ENCODE measurements at regions not wholly inside any gene's neighbourhood (a gene's known extent, or its start where the extent isn't known, plus 50 kb on each side); places are given as distances from the start of the nearest gene placed in this dataset.

DNA sequence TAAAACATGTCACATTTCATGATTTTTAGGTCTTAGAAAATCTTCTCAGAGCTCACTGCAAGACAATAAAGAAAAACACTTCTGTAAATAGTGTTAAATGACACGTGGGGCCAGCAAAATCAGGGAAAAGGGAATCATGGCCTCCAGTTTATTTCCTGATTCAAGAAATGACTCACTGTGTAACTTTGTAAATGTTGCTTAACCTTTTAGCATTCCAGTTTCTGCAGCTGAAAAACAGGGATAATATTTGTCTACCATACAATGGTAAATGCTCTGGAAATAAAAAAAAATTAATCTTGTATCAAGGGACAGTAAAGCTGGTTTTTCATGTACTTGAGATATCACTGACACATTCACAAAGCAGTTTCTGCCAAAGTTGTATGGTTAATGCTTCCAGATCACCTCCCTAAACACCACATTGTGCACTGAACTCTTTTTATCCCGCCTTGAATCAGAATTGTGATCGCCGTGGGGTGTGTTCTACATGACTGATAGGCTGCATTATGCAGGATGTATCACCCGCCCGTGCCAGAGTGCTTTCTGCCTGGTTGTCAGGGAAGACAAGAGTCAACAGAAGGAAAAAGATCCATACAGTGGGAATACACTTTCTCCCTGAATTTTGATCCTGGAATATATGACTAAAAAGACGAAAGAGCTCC is 238.8 kb downstream of the IKZF2 start:
- H3K9me3 ChIP-seq (replicated peaks; ENCODE audit: control insufficient read depth, insufficient read depth, low read depth, low read length), result no peaks in the 10 kb centered on the region
- no peak for DNase-seq (ENCODE audit: extremely low read depth in 1 of 4, low spot score in 3 of 4)
- no peak overlapping the region for H3K9ac ChIP-seq (ENCODE audit: insufficient read depth in 1 of 2, low read depth in 2 of 2, low read length in 2 of 2)
- H3K27ac ChIP-seq (ENCODE audit: extremely low read depth, low read depth, low read length), result no peak overlapping the region
- ChIA-PET CTCF (ENCODE audit: low intra/inter-chr PET ratio) (no interaction called here), POLR2A (no interaction called here)
- WGBS (ENCODE audit: insufficient coverage, low coverage, missing lambda C conversion rate), result 0% methylated on average over 6 of the region's 7 CpGs
- no peaks in the 10 kb centered on the region for H3K4me1 ChIP-seq (replicated peaks in 1 of 2; ENCODE audit: control insufficient read depth in 2 of 2, insufficient read depth in 2 of 2, low read length in 2 of 2)
- no peak for ATAC-seq
- no peaks in the 10 kb centered on the region for H3K36me3 ChIP-seq (ENCODE audit: control insufficient read depth, insufficient read depth, low read length)
- no peaks in the 10 kb centered on the region for H4K20me1 ChIP-seq (replicated peaks; ENCODE audit: control insufficient read depth, insufficient read depth, low read length)
- intact Hi-C loops (cut with micrococcal nuclease), result no loop called here
- FAIRE-seq, result no peak
- BruUV-seq (replicated peaks), result no TSS peak
- H3K4me3 ChIP-seq, result no peak overlapping the region
- no peak overlapping the region for H3K4me2 ChIP-seq (ENCODE audit: insufficient read depth, low read length)
- H3K79me2 ChIP-seq (ENCODE audit: control insufficient read depth, insufficient read depth, low read length), result no peaks in the 10 kb centered on the region
- no peaks in the 10 kb centered on the region for H3K27me3 ChIP-seq (ENCODE audit: control insufficient read depth in 2 of 2, insufficient read depth in 2 of 2, low read length in 2 of 2)
- no peak overlapping the region for H2AFZ ChIP-seq (ENCODE audit: low read depth, low read length)
- in situ Hi-C loops (cut with MboI), result no loop called here
- H3K9me1 ChIP-seq (ENCODE audit: control insufficient read depth, insufficient read depth, low read length), result no peaks in the 10 kb centered on the region
- TF ChIP-seq CTBP1 (IDR thresholded peaks at IDR 0.05; ENCODE audit: borderline replicate concordance), result no peak
- TF ChIP-seq, protein P1, sequence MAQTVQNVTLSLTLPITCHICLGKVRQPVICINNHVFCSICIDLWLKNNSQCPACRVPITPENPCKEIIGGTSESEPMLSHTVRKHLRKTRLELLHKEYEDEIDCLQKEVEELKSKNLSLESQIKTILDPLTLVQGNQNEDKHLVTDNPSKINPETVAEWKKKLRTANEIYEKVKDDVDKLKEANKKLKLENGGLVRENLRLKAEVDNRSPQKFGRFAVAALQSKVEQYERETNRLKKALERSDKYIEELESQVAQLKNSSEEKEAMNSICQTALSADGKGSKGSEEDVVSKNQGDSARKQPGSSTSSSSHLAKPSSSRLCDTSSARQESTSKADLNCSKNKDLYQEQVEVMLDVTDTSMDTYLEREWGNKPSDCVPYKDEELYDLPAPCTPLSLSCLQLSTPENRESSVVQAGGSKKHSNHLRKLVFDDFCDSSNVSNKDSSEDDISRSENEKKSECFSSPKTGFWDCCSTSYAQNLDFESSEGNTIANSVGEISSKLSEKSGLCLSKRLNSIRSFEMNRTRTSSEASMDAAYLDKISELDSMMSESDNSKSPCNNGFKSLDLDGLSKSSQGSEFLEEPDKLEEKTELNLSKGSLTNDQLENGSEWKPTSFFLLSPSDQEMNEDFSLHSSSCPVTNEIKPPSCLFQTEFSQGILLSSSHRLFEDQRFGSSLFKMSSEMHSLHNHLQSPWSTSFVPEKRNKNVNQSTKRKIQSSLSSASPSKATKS (CRISPR knock-in tag; IDR thresholded peaks at IDR 0.05), result no peak
- TF ChIP-seq, protein P2, sequence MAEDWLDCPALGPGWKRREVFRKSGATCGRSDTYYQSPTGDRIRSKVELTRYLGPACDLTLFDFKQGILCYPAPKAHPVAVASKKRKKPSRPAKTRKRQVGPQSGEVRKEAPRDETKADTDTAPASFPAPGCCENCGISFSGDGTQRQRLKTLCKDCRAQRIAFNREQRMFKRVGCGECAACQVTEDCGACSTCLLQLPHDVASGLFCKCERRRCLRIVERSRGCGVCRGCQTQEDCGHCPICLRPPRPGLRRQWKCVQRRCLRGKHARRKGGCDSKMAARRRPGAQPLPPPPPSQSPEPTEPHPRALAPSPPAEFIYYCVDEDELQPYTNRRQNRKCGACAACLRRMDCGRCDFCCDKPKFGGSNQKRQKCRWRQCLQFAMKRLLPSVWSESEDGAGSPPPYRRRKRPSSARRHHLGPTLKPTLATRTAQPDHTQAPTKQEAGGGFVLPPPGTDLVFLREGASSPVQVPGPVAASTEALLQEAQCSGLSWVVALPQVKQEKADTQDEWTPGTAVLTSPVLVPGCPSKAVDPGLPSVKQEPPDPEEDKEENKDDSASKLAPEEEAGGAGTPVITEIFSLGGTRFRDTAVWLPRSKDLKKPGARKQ (CRISPR knock-in tag; IDR thresholded peaks at IDR 0.05), result no peak
- TF ChIP-seq SOX6 (IDR thresholded peaks at IDR 0.05), result no peak
- no peak for TF ChIP-seq STAT5B (CRISPR knock-in tag; IDR thresholded peaks at IDR 0.05)
- TF ChIP-seq CXXC5 (CRISPR knock-in tag; IDR thresholded peaks at IDR 0.05), result no peak
- TF ChIP-seq YY1 (IDR thresholded peaks at IDR 0.05; ENCODE audit: borderline replicate concordance in 1 of 3, control insufficient read depth in 1 of 3, extremely low read depth in 1 of 3, insufficient read depth in 3 of 3, insufficient read length in 1 of 3, insufficient replicate concordance in 2 of 3, low read depth in 1 of 3, low read length in 2 of 3), result no peak
- no peak for TF ChIP-seq ZNF551 (CRISPR knock-in tag; IDR thresholded peaks at IDR 0.05)
- TF ChIP-seq, protein P3, sequence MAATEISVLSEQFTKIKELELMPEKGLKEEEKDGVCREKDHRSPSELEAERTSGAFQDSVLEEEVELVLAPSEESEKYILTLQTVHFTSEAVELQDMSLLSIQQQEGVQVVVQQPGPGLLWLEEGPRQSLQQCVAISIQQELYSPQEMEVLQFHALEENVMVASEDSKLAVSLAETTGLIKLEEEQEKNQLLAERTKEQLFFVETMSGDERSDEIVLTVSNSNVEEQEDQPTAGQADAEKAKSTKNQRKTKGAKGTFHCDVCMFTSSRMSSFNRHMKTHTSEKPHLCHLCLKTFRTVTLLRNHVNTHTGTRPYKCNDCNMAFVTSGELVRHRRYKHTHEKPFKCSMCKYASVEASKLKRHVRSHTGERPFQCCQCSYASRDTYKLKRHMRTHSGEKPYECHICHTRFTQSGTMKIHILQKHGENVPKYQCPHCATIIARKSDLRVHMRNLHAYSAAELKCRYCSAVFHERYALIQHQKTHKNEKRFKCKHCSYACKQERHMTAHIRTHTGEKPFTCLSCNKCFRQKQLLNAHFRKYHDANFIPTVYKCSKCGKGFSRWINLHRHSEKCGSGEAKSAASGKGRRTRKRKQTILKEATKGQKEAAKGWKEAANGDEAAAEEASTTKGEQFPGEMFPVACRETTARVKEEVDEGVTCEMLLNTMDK (IDR thresholded peaks at IDR 0.05; ENCODE audit: borderline replicate concordance, insufficient read depth, low read depth, low read length, poor library complexity, severe bottlenecking), result no peak

All from K562 (cell line).